DMS 273 (cell line): ENCODE measurements at regions not wholly inside any gene's neighbourhood (a gene's known extent, or its start where the extent isn't known, plus 50 kb on each side); places are given as distances from the start of the nearest gene placed in this dataset.
A peak's percentile ranks its signal among the peaks of the same experiment; 100 is the strongest.

Experiments used
- DNase-seq: peaks from one replicate; lab custom pipeline; 2025; ENCODE audit not compliant: unreplicated experiment; lab: John Stamatoyannopoulos, UW

DNA sequence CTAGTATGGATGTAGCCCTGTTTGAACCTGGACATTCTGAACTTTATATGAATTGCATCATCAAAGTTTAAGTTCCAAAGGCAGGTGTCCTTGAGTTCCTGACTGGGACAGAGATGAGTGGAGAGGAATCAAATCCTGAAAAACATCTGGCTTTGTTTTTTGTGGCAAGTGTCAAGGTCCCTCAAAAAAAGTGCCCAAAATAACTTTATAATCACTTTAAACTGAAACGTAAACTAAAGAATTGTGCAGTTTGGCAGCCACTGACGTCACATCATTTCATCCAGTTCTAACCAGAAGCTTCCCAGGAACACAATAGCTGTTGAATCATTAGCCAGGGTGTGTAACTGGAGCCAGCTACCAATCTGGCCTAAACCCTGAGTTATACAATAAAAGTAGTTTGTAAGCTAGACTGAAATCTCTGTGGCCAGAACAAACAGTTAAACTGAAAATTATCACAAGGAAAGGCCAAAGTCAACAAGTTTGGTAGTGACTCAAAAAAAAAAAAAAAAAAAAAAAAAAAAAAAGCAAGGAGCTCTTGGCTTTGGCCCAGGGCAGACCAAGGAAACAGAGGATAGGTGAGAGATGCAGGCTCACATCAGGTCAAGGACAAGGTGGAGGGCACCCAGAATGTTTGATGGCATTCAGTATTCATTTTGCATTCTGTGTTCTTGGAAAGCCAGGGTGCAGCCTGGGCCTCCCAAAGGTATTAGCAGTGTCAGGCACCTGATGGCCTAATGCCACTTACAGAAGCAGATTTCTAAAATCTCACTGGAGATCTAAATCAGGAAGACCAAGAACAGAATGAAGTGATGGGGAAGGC, 74.3 kb downstream of the TNFSF18 start:
- DNase-seq, result peak; percentile 39

DNA sequence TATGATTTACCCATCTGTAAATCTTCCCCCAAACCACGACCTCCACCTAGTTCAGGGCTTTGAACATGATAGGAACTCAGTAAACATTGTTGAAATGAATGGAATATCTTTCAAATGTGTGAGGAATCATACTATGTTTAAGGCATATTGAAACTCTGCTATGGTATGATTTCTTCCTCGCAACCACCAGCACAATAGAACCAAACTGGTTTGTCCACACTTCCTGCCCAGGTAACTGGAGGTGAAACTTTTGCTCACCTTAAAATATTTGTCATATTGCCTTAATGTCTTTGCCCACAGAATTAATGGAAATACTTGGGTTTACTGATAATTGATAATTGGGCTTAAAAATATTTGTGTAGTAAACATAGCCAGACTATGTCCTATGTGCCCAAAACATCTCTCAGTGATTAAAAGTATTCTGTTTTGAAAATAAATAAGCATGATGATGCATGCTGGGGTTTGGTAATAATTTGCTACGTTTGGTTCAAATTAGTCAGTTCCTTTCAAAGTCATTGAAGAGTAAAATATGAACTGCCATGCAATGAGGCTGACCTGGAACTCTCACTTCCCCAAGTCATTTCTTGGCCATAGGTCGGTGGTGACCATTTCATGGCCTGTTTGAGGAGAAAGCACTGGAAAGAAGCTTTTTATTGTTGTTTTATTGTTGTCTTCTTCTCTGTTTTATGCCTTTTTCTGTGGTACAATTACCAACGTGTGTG, 73.3 kb downstream of the TNFSF18 start:
- no peak for DNase-seq

DNA sequence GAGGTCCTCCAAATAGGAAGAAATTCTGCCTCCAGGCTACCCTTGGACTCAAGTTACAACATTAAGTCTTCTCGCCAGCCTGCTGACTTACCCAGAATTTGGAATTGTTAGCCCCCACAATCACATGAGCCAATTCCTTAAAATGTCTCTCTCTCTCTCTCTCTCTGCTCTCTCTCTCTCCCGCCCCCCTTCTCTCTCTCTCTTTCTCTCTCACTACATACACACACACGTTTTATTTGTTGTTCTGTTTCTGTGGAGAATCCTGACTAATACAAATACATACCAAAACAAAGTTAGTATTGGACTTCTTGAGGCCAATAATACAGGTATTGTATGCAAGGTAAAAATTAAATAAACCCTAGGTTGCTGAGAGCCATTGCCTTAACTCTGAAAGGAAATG, 72.1 kb downstream of the TNFSF18 start:
- no peak for DNase-seq

DNA sequence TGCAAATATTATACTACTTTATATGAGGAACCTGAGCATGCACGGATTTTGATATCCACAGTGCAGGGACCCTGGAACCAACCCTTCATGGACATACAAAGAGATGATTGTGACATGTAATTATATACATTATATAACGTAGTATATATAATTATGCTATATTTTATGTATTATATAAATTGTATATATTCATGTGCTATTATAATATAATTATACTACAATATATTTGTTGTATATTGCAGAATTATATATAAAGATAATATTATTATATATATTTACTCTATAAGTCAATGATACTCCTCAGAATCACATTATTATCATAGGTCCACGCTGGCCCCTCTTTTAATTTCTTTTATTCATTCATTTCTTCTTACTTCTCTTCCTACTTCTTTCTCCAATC, 70.9 kb downstream of the TNFSF18 start:
- no peak for DNase-seq

DNA sequence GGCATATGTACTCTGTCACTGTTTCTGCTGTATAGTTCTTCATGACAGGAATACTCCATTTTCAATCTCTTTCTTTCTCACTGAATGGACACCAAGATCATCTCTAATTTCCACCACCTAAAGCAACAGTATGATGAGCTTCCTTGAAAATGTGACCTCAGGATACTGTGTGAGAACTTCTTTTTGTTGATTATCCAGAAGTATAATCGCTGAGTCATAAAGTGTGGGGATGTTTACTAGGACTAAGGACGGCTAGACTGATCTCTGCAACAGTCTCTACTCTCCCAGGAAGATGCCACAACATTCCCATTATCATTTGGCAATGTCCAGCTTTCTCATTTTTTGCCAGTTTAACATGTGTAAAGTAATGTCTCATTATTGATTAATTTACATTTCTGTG, 70.3 kb downstream of the TNFSF18 start:
- no peak for DNase-seq

DNA sequence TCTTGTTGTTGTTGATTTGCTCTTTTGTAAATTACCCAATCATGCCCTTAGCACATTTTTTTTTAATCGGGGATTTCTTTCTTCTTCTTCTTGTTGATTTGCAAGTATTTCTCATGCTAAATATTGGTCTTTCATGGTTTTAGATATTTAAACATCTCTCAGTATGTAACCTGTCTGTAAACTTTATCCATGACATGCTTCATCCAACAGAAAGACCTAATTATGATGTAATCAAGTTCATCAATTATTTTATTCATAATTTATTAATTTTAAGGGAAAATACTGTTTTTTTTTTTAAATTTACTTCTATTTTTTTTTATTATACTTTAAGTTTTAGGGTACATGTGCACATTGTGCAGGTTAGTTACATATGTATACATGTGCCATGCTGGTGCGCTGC, 69.8 kb downstream of the TNFSF18 start:
- DNase-seq, result no peak
